GM23338 (cell line): ENCODE measurements at regions not wholly inside any gene's neighbourhood (a gene's known extent, or its start where the extent isn't known, plus 50 kb on each side); places are given as distances from the start of the nearest gene placed in this dataset.

Experiments used
- ATAC-seq: fragments of 200-7000 bp; cut with Tn5 transposase; 3 replicates; pipeline ENCODE4 v1.9.1; 2020
- DNase-seq: peaks from one replicate; pipeline ENCODE4 v3.0.0-alpha.2; 2015; ENCODE audit warnings: low spot score
- H2AFZ ChIP-seq: fragments of 200-600 bp; sonication (generic); 2 replicates; pipeline ENCODE4 v1.8.0; 2016; ENCODE audit warnings: antibody characterized with exemption, mild to moderate bottlenecking, moderate library complexity
- H3F3A ChIP-seq: fragments of 200-600 bp; sonication (generic); replicated peaks from 2 replicates; pipeline ENCODE4 v1.8.0; 2017; ENCODE audit warnings: antibody characterized with exemption, mixed run types, low read depth
- H3K27ac ChIP-seq: fragments of 200-600 bp; sonication (generic); 2 replicates; pipeline ENCODE4 v1.6.1; 2016; ENCODE audit warnings: low read depth
- H3K27me3 ChIP-seq: fragments of 200-600 bp; sonication (generic); 2 replicates; pipeline ENCODE4 v1.8.0; 2016; ENCODE audit warnings: mild to moderate bottlenecking, mixed run types, moderate library complexity; ENCODE audit not compliant: insufficient read depth
- H3K36me3 ChIP-seq: fragments of 200-600 bp; sonication (generic); 2 replicates; pipeline ENCODE4 v1.8.0; 2016; ENCODE audit warnings: mild to moderate bottlenecking; ENCODE audit not compliant: insufficient read depth
- H3K4me1 ChIP-seq: fragments of 200-600 bp; sonication (generic); 2 replicates; pipeline ENCODE4 v1.8.0; 2016; ENCODE audit warnings: mild to moderate bottlenecking, moderate library complexity; ENCODE audit not compliant: insufficient read depth
- H3K4me2 ChIP-seq: fragments of 200-600 bp; sonication (generic); 2 replicates; pipeline ENCODE4 v1.7.1; 2017; ENCODE audit warnings: mixed run types
- H3K4me3 ChIP-seq: fragments of 200-600 bp; sonication (generic); 2 replicates; pipeline ENCODE4 v1.6.1; 2016; ENCODE audit warnings: mixed run types
- H3K79me2 ChIP-seq: fragments of 200-600 bp; sonication (generic); replicated peaks from 2 replicates; pipeline ENCODE4 v1.8.0; 2017; ENCODE audit warnings: mild to moderate bottlenecking; ENCODE audit not compliant: insufficient read depth
- H3K9me2 ChIP-seq: fragments of 200-600 bp; sonication (generic); 2 replicates; pipeline ENCODE4 v1.8.0; 2017; ENCODE audit not compliant: insufficient read depth
- H4K20me1 ChIP-seq: fragments of 200-600 bp; sonication (generic); replicated peaks from 2 replicates; pipeline ENCODE4 v1.8.0; 2017; ENCODE audit warnings: mild to moderate bottlenecking; ENCODE audit not compliant: insufficient read depth
- H3K27ac Mint-ChIP-seq: 2 replicates; pipeline ENCODE4 v1.8.0; 2020; ENCODE audit warnings: inconsistent platforms, mild to moderate bottlenecking, moderate library complexity, mixed read lengths
- H3K27me3 Mint-ChIP-seq: 3 replicates; pipeline ENCODE4 v1.8.0; 2022; ENCODE audit warnings: low read depth, mild to moderate bottlenecking, moderate library complexity, mixed read lengths, inconsistent platforms; ENCODE audit not compliant: insufficient read depth, poor library complexity
- H3K36me3 Mint-ChIP-seq: 3 replicates; pipeline ENCODE4 v1.8.0; 2021; ENCODE audit warnings: low read depth, mild to moderate bottlenecking, inconsistent platforms, moderate library complexity, mixed read lengths
- H3K4me1 Mint-ChIP-seq: 3 replicates; pipeline ENCODE4 v1.8.0; 2020; ENCODE audit warnings: mild to moderate bottlenecking, inconsistent platforms, mixed read lengths
- H3K4me3 Mint-ChIP-seq: 3 replicates; pipeline ENCODE4 v1.8.0; 2021; ENCODE audit warnings: moderate library complexity, mild to moderate bottlenecking, inconsistent platforms, mixed read lengths
- H3K9me3 Mint-ChIP-seq: 3 replicates; pipeline ENCODE4 v1.8.0; 2020; ENCODE audit warnings: moderate library complexity, mild to moderate bottlenecking, inconsistent platforms, mixed read lengths
- CREB1 ChIP-seq: fragments of 250-450 bp; sonication (Bioruptor Pico); IDR thresholded peaks from 2 replicates; pipeline ENCODE4 v1.5.0; 2020; ENCODE audit warnings: low read depth, mild to moderate bottlenecking, moderate library complexity
- CTCF ChIP-seq, 2 experiments: fragments of 200-600 bp in 1 of 2; sonication (generic) in 1 of 2; conservative IDR thresholded peaks; 2 replicates each; pipeline versions ENCODE4 v1.5.1 to v1.6.1; 2016 to 2017; ENCODE audit warnings: antibody characterized with exemption in 2 of 2, low read depth in 2 of 2, mild to moderate bottlenecking in 2 of 2, moderate library complexity in 1 of 2
- ZNF331 ChIP-seq: fragments of 250-450 bp; sonication (Bioruptor Pico); IDR thresholded peaks from 2 replicates; pipeline ENCODE4 v1.5.0; 2020; ENCODE audit warnings: low read depth, mild to moderate bottlenecking, moderate library complexity
- TF ChIP-seq, protein P1 (sequence below): fragments of 250-450 bp; sonication (Bioruptor Pico); IDR thresholded peaks from 2 replicates; pipeline ENCODE4 v1.5.0; 2020; ENCODE audit warnings: mild to moderate bottlenecking, moderate library complexity

DNA sequence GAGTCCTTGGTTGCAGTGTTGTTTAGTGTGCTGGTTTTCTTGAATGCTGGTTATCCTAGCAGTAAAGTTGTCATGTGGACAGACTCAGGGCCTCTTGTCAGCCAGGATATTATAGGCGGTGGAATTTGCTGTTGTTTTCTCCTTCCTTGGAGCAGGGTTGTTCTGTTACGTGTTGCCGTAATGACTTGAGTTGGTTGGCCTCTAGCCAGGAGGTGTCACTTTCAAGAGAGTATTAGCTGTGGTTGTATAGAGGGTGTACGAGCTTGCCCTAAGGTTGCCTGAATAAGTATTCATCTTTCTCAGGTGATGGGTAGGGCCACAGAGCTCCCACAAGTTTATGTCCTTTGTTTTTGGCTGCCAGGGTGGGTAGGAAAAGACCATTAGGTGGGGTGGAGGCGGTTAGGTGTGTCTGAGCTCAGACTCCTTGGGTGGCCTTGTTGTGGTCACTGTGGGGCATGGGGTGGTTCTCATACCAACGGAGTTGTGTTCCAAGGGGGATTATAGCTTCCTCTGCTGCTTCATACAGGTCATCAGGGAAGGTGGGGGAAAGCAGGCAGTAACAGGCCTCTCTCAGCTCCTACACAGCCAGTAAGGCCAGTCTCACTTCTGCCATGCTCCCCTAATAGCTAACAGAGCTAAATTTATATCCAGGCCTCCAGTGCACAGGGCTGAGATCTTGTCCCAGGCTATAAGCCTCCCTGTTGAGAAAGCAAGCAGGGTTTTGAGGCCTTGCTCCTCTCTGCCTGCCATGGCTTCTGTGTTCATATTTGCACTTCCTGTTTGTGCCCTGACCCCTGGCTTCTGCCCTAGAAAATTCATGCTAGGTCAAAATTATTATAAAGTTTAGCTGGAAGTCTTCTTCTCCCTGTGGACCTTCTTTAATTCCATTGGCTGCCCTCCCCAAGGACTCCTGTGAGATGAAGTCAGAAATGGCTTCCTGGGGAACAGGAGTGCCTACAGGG lies 594.7 kb downstream of the RAPGEF2 start (continued):
- TF ChIP-seq, protein P1, sequence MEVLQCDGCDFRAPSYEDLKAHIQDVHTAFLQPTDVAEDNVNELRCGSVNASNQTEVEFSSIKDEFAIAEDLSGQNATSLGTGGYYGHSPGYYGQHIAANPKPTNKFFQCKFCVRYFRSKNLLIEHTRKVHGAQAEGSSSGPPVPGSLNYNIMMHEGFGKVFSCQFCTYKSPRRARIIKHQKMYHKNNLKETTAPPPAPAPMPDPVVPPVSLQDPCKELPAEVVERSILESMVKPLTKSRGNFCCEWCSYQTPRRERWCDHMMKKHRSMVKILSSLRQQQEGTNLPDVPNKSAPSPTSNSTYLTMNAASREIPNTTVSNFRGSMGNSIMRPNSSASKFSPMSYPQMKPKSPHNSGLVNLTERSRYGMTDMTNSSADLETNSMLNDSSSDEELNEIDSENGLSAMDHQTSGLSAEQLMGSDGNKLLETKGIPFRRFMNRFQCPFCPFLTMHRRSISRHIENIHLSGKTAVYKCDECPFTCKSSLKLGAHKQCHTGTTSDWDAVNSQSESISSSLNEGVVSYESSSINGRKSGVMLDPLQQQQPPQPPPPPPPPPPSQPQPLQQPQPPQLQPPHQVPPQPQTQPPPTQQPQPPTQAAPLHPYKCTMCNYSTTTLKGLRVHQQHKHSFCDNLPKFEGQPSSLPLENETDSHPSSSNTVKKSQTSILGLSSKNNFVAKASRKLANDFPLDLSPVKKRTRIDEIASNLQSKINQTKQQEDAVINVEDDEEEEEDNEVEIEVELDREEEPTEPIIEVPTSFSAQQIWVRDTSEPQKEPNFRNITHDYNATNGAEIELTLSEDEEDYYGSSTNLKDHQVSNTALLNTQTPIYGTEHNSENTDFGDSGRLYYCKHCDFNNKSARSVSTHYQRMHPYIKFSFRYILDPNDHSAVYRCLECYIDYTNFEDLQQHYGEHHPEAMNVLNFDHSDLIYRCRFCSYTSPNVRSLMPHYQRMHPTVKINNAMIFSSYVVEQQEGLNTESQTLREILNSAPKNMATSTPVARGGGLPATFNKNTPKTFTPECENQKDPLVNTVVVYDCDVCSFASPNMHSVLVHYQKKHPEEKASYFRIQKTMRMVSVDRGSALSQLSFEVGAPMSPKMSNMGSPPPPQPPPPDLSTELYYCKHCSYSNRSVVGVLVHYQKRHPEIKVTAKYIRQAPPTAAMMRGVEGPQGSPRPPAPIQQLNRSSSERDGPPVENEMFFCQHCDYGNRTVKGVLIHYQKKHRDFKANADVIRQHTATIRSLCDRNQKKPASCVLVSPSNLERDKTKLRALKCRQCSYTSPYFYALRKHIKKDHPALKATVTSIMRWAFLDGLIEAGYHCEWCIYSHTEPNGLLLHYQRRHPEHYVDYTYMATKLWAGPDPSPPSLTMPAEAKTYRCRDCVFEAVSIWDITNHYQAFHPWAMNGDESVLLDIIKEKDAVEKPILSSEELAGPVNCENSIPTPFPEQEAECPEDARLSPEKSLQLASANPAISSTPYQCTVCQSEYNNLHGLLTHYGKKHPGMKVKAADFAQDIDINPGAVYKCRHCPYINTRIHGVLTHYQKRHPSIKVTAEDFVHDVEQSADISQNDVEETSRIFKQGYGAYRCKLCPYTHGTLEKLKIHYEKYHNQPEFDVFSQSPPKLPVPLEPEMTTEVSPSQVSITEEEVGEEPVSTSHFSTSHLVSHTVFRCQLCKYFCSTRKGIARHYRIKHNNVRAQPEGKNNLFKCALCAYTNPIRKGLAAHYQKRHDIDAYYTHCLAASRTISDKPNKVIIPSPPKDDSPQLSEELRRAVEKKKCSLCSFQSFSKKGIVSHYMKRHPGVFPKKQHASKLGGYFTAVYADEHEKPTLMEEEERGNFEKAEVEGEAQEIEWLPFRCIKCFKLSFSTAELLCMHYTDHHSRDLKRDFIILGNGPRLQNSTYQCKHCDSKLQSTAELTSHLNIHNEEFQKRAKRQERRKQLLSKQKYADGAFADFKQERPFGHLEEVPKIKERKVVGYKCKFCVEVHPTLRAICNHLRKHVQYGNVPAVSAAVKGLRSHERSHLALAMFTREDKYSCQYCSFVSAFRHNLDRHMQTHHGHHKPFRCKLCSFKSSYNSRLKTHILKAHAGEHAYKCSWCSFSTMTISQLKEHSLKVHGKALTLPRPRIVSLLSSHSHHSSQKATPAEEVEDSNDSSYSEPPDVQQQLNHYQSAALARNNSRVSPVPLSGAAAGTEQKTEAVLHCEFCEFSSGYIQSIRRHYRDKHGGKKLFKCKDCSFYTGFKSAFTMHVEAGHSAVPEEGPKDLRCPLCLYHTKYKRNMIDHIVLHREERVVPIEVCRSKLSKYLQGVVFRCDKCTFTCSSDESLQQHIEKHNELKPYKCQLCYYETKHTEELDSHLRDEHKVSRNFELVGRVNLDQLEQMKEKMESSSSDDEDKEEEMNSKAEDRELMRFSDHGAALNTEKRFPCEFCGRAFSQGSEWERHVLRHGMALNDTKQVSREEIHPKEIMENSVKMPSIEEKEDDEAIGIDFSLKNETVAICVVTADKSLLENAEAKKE (CRISPR knock-in tag) = no peak
- TF ChIP-seq ZNF331 (CRISPR knock-in tag) = no peak

- H4K20me1 ChIP-seq = no peaks in the 10 kb centered on the region
- H3K4me1 ChIP-seq = no peaks in the 10 kb centered on the region
- no peak overlapping the region for H3K4me2 ChIP-seq
- DNase-seq = no peak
- no peaks in the 10 kb centered on the region for H3K4me1 Mint-ChIP-seq
- H3K27me3 Mint-ChIP-seq = peaks cover 7% of the 10 kb centered on the region
- H3K27ac ChIP-seq = no peak overlapping the region
- H3K27ac Mint-ChIP-seq = no peak overlapping the region; the same call in none of the 2 replicates
- no peaks in the 10 kb centered on the region for H3K36me3 Mint-ChIP-seq
- ATAC-seq = no peak
- H3K36me3 ChIP-seq = no peaks in the 10 kb centered on the region
- H2AFZ ChIP-seq = no peak overlapping the region
- H3F3A ChIP-seq = no peaks in the 10 kb centered on the region
- no peak for TF ChIP-seq CTCF (conservative IDR thresholded peaks at IDR 0.05; ENCODE audit: low read depth in 2 of 2)
- no peak for TF ChIP-seq ZNF331 (CRISPR knock-in tag)
- TF ChIP-seq, protein P1 (CRISPR knock-in tag) = no peak
- no peak for TF ChIP-seq CREB1 (CRISPR knock-in tag)
- no peak overlapping the region for H3K4me3 Mint-ChIP-seq
- H3K79me2 ChIP-seq = no peaks in the 10 kb centered on the region
- H3K9me2 ChIP-seq = peaks cover 12% of the 10 kb centered on the region
- no peaks in the 10 kb centered on the region for H3K27me3 ChIP-seq
- no peaks in the 10 kb centered on the region for H3K9me3 Mint-ChIP-seq
- H3K4me3 ChIP-seq = no peak overlapping the region
Measured at GRCh38 chr4:159698336-159698735, 595.5 kb downstream of the RAPGEF2 start.
